LNCaP clone FGC (cell line): ENCODE measurements at regions not wholly inside any gene's neighbourhood (a gene's known extent, or its start where the extent isn't known, plus 50 kb on each side); places are given as distances from the start of the nearest gene placed in this dataset.

Experiments
- DNase-seq: peaks from one replicate; pipeline ENCODE4 v3.0.0-alpha.2; 2011; ENCODE audit warnings: low read depth
- H3K4me3 ChIP-seq: 2 replicates; pipeline ENCODE4 v1.5.1; 2011; ENCODE audit warnings: mild to moderate bottlenecking, low read depth, low read length, control low read depth
- TF ChIP-seq, protein P1 (sequence below): IDR thresholded peaks from 2 replicates; pipeline ENCODE4 v1.5.1; 2012; ENCODE audit warnings: mild to moderate bottlenecking; ENCODE audit not compliant: control insufficient read depth, insufficient read depth; ENCODE audit errors: extremely low read depth

GRCh38 chr17:74019860-74020259, 183.6 kb upstream of the RPL38 start:
- no peak for DNase-seq
- no peak overlapping the region for H3K4me3 ChIP-seq
- TF ChIP-seq, protein P1, sequence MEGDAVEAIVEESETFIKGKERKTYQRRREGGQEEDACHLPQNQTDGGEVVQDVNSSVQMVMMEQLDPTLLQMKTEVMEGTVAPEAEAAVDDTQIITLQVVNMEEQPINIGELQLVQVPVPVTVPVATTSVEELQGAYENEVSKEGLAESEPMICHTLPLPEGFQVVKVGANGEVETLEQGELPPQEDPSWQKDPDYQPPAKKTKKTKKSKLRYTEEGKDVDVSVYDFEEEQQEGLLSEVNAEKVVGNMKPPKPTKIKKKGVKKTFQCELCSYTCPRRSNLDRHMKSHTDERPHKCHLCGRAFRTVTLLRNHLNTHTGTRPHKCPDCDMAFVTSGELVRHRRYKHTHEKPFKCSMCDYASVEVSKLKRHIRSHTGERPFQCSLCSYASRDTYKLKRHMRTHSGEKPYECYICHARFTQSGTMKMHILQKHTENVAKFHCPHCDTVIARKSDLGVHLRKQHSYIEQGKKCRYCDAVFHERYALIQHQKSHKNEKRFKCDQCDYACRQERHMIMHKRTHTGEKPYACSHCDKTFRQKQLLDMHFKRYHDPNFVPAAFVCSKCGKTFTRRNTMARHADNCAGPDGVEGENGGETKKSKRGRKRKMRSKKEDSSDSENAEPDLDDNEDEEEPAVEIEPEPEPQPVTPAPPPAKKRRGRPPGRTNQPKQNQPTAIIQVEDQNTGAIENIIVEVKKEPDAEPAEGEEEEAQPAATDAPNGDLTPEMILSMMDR, result no peak

GRCh38 chr17:74020522-74020921, 183.0 kb upstream of the RPL38 start:
- TF ChIP-seq, protein P1, result no peak
- no peak for DNase-seq
- H3K4me3 ChIP-seq, result no peak overlapping the region

DNA sequence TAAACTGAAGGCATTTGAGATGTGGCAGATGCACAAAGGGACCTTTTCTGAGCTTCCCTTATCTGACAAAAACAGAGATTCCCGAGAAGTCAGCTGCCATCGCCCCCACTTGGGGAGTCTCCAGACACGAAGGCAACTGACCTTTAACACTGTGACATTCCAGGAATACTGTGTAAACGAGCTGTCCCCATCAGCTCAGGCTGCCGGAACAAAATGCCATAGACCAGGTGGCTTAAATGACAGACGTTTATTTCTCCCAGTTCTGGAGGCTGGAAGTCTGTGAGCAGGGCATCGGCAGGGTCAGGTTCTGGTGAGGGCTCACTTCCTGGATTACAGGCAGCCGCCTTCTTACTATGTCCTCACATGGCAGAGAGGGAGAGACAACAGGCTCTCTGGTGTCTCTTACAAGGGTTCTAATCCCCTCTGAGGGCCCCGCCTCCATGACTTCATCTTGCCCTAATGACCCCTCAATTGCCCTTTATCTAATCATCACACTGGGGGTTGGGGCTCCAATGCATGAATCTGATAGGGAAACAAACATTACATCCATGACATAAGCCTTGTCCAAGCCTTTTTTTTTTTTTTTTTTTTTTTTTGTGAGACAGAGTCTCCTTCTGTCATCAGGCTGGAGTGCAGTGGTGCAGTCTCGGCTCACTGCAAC, 178.5 kb upstream of the RPL38 start:
- no peak for DNase-seq
- TF ChIP-seq, protein P1, result no peak
- no peak overlapping the region for H3K4me3 ChIP-seq

DNA sequence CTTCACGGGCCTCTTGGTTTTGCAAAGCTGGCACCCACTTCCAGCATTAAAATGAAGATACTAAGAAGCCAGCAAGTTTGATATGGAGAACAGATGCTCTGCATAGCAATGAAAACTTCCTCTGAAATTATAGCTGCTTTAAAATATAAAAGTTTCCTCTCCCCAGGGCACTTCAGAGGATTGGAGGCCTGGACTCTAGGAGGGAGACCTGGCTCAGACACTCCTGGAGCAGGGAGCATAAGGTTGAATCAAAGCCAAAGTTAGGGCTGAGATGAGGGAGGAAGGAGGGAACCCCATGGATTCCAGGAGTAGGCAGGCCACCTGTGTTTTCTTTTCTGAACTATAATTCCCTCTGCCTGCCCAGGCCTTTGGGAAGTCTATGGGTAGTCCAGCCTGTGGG, 176.0 kb upstream of the RPL38 start:
- DNase-seq, result no peak
- no peak overlapping the region for H3K4me3 ChIP-seq
- TF ChIP-seq, protein P1, result no peak

DNA sequence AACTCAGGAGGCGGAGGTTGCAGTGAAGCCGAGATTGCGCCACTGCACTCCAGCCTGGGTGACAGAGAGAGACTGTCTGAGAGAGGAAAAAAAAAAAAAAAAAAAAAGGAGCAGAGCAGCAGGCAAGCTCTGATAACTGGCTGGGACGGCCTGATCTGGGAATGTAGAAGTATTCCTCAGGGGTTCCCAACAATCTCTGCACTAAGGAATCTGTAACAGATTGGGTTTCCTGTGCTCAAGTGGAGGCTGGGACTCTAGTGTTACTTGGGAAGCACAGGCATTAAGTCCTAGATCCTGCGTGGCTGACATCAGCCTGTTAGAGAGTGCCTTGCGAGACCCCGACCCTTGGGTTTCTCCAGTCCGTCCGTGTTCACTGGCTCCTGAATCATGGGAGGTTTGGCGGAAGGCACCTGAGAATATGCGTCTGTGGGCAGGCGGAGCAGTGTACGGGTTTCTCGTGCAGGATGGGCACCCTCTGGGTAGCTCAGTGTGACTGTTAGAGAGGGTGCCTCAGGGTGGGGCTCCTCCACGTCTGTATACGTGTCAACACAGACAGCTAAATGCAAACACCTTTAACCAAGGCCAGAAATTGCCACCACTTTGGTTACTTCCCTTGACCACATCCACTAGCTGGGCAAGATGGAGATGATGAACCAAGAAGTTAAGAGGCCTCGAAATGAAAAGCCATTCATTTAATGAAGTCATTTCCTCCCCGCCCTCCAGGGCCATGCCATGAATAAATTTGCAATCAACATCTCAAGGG, 174.9 kb upstream of the RPL38 start:
- TF ChIP-seq, protein P1, result no peak
- no peak for DNase-seq

GRCh38 chr17:74031316-74032090, 172.0 kb upstream of the RPL38 start:
- TF ChIP-seq, protein P1, result no peak
- H3K4me3 ChIP-seq, result no peak overlapping the region
- DNase-seq, result no peak

More for the DNA sequence above, 174.9 kb upstream of the RPL38 start:
- H3K4me3 ChIP-seq, result no peak overlapping the region
